ENCODE measurements at regions not wholly inside any gene's neighbourhood (a gene's known extent, or its start where the extent isn't known, plus 50 kb on each side); places are given as distances from the start of the nearest gene placed in this dataset.

DNA sequence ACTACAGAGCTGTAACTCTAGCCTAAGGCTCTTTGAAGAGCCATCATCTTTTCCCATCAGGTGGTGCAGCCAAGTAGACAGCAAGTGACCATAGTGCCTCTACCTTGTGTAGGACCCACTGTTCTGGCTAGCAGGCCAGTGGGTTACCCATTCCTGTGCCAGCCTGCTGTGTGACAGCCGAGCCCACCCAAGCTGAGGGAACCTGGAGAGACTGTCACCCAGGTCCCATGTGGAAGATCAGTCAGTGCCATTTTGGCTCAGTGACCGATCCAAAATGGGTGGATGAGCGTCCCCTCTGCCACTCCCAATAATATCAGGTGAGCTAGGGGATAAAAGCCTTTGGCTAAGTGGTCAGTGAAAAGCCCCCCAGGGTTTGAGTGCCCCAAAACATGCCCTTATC, 417.9 kb downstream of the MATN1 start:
- H3K27ac Mint-ChIP-seq = no peak overlapping the region
- peaks cover 0 to 1% (median 0%) of the 10 kb centered on the region in 6 donors for H3K9me3 Mint-ChIP-seq
- DNase-seq = no peak
- no peaks in the 10 kb centered on the region for H3K36me3 Mint-ChIP-seq
- H3K4me3 Mint-ChIP-seq = no peak overlapping the region
- peaks cover 7 to 15% (median 8%) of the 10 kb centered on the region in 3 donors for H3K27me3 Mint-ChIP-seq (ENCODE audit: low read depth in 3 of 3)
- H3K4me1 Mint-ChIP-seq = no peaks in the 10 kb centered on the region

- Mint-ChIP-seq H3K9me3 (peaks cover 0 to 1% (median 0%) of the 10 kb centered on the region in 6 donors), H3K4me3 (no peak overlapping the region), H3K27me3 (ENCODE audit: low read depth in 3 of 3) (peaks cover 9 to 19% (median 10%) of the 10 kb centered on the region in 3 donors), H3K4me1 (no peaks in the 10 kb centered on the region), H3K27ac (no peak overlapping the region), H3K36me3 (no peaks in the 10 kb centered on the region)
- no peak for DNase-seq
These were observed 418.3 kb downstream of the MATN1 start for GRCh38 chr1:30305061-30305460.

- Mint-ChIP-seq H3K36me3 (peaks cover 0 to 3% (median 0%) of the 10 kb centered on the region in 3 donors), H3K4me3 (no peak overlapping the region), H3K9me3 (peaks cover 0 to 1% (median 0%) of the 10 kb centered on the region in 6 donors), H3K4me1 (no peaks in the 10 kb centered on the region), H3K27ac (no peak overlapping the region), H3K27me3 (ENCODE audit: low read depth in 3 of 3) (peaks cover 10 to 19% (median 14%) of the 10 kb centered on the region in 3 donors)
- no peak for DNase-seq
These were observed 419.3 kb downstream of the MATN1 start for GRCh38 chr1:30304080-30304479.

DNA sequence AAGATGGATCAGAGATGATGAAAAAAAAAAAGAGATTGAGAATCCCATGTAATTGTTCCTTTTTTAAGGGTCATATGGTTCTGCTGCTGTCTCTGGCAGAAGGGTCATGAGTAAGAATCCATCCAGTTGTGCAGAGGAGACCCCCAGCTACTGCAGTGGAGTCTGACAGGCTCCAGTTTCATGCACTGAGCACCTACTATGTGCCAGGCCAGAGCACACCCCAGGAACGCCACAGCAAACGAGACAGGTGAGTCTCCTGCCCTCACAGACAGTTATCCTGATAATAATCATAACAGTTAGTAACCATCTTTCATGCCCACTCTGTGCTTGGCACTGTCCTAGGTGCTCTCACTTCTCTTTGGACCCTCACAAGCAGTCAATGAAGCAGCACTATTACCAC, 420.0 kb downstream of the MATN1 start:
- Mint-ChIP-seq H3K4me1 (no peaks in the 10 kb centered on the region), H3K4me3 (no peak overlapping the region), H3K9me3 (peaks cover 0 to 1% (median 0%) of the 10 kb centered on the region in 6 donors), H3K27me3 (ENCODE audit: low read depth in 3 of 3) (peaks cover 9 to 19% (median 14%) of the 10 kb centered on the region in 3 donors), H3K27ac (no peak overlapping the region), H3K36me3 (peaks cover 0 to 3% (median 0%) of the 10 kb centered on the region in 3 donors)
- DNase-seq = no peak

DNA sequence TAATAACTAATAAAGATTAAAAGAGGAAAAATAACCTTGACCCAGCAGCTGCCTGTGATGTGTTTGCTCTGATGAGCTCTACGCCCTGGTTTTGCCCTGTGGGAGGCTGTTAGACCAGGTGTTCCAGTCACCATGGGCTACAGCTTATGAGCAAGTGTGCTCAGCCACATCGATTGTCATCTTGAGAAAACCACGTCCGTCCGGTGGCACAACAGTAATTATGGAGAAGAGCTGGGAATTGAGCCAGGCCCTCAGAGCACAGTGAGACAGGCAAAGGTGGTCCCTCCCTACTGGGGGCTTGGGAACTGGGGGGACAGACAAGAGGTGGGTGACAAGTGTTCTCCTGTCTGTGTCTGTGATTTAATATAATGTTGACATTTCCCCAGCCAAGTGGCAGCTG, 420.5 kb downstream of the MATN1 start:
- no peak for DNase-seq
- peaks cover 0 to 3% (median under 1%) of the 10 kb centered on the region in 3 donors for H3K36me3 Mint-ChIP-seq
- peaks cover 0 to under 1% (median 0%) of the 10 kb centered on the region in 6 donors for H3K9me3 Mint-ChIP-seq
- no peak overlapping the region for H3K4me3 Mint-ChIP-seq
- H3K4me1 Mint-ChIP-seq = no peaks in the 10 kb centered on the region
- H3K27me3 Mint-ChIP-seq (ENCODE audit: low read depth in 3 of 3) = peaks cover 9 to 20% (median 14%) of the 10 kb centered on the region in 3 donors
- no peak overlapping the region for H3K27ac Mint-ChIP-seq

- Mint-ChIP-seq H3K9me3 (peaks cover 0 to 7% (median 0%) of the 10 kb centered on the region in 6 donors), H3K4me3 (no peak overlapping the region), H3K36me3 (peaks cover 0 to 5% (median 3%) of the 10 kb centered on the region in 3 donors), H3K27me3 (ENCODE audit: low read depth in 3 of 3) (peaks cover 7 to 25% (median 14%) of the 10 kb centered on the region in 3 donors), H3K27ac (no peak overlapping the region), H3K4me1 (no peaks in the 10 kb centered on the region)
- no peak for DNase-seq
These were observed 422.7 kb downstream of the MATN1 start for GRCh38 chr1:30300669-30301068.

DNA sequence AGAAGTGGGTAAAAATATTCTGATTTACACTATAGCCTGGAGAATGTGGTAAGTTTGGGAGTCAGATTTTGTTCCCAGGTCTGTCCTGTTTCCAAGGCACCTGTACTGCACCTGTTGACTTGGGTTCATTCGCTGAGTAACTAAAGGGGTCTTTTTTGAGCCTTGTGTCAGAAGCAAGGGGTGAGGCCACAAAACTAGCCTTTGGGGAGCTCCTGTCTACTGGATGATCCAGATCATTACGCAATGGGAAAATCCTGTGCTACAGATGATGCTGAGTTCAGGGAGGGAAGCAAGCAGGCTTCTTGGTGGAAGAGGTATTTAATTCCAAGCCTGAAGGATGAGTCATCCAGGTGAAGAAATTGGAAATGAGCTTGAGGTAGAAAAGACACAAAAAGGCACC, 424.0 kb downstream of the MATN1 start:
- peaks cover 7 to 23% (median 15%) of the 10 kb centered on the region in 3 donors for H3K27me3 Mint-ChIP-seq (ENCODE audit: low read depth in 3 of 3)
- H3K27ac Mint-ChIP-seq = no peak overlapping the region
- no peaks in the 10 kb centered on the region for H3K4me1 Mint-ChIP-seq
- H3K4me3 Mint-ChIP-seq = no peak overlapping the region
- no peak for DNase-seq
- H3K36me3 Mint-ChIP-seq = peaks cover 0 to 5% (median 3%) of the 10 kb centered on the region in 3 donors
- peaks cover 0 to 7% (median 0%) of the 10 kb centered on the region in 6 donors for H3K9me3 Mint-ChIP-seq

GRCh38 chr1:30295674-30296073, 427.7 kb downstream of the MATN1 start:
- Mint-ChIP-seq H3K4me3 (no peak overlapping the region), H3K36me3 (peaks cover 0 to 10% (median 3%) of the 10 kb centered on the region in 3 donors), H3K27ac (no peak overlapping the region), H3K27me3 (ENCODE audit: low read depth in 3 of 3) (peaks cover 5 to 19% (median 15%) of the 10 kb centered on the region in 3 donors), H3K9me3 (peaks cover 0 to 14% (median 0%) of the 10 kb centered on the region in 6 donors), H3K4me1 (no peaks in the 10 kb centered on the region)
- no peak for DNase-seq

- Mint-ChIP-seq H3K4me3 (no peak overlapping the region), H3K36me3 (peaks cover 0 to 10% (median 3%) of the 10 kb centered on the region in 3 donors), H3K9me3 (peaks cover 0 to 14% (median 0%) of the 10 kb centered on the region in 6 donors), H3K27ac (no peak overlapping the region), H3K27me3 (ENCODE audit: low read depth in 3 of 3) (peaks cover 5 to 16% (median 15%) of the 10 kb centered on the region in 3 donors), H3K4me1 (no peaks in the 10 kb centered on the region)
- DNase-seq = no peak
These were observed 428.1 kb downstream of the MATN1 start for GRCh38 chr1:30295266-30295665.

- Mint-ChIP-seq H3K4me3 (no peak overlapping the region), H3K27ac (no peak overlapping the region)
These were observed 428.9 kb downstream of the MATN1 start for GRCh38 chr1:30294508-30294907.

DNA sequence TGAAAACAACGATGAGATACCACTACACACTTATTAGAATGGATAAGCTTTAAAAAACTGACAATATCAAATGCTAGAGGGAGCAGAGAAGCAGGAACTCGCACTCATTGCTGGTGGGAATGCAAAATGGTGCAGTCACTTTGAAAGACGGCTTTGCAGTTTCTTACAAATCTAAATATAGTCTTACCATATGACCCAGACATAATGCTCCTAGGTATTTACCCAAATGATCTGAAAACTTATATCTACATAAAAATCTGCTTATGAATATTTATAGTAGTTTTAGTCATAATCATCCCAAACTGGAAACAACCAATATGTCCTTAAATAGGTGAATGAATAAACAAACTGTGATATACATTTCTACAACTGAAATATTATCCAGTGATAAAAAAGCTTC, 430.9 kb downstream of the MATN1 start:
- peaks cover 6 to 10% (median 9%) of the 10 kb centered on the region in 3 donors for H3K27me3 Mint-ChIP-seq (ENCODE audit: low read depth in 3 of 3)
- no peak for DNase-seq
- no peak overlapping the region for H3K4me3 Mint-ChIP-seq
- H3K9me3 Mint-ChIP-seq = peaks cover 0 to 9% (median 0%) of the 10 kb centered on the region in 6 donors
- H3K36me3 Mint-ChIP-seq = peaks cover 0 to 5% (median 0%) of the 10 kb centered on the region in 3 donors
- H3K4me1 Mint-ChIP-seq = no peaks in the 10 kb centered on the region
- H3K27ac Mint-ChIP-seq = no peak overlapping the region

More at GRCh38 chr1:30294508-30294907, 428.9 kb downstream of the MATN1 start:
- Mint-ChIP-seq H3K9me3 (peaks cover 0 to 14% (median 0%) of the 10 kb centered on the region in 6 donors), H3K36me3 (peaks cover 0 to 10% (median 2%) of the 10 kb centered on the region in 3 donors), H3K4me1 (no peaks in the 10 kb centered on the region), H3K27me3 (ENCODE audit: low read depth in 3 of 3) (peaks cover 3 to 15% (median 9%) of the 10 kb centered on the region in 3 donors)
- DNase-seq = no peak

- no peaks in the 10 kb centered on the region for H3K4me1 Mint-ChIP-seq
- H3K9me3 Mint-ChIP-seq = peaks cover 0 to 7% (median 0%) of the 10 kb centered on the region in 6 donors
- no peak overlapping the region for H3K4me3 Mint-ChIP-seq
- no peak overlapping the region for H3K27ac Mint-ChIP-seq
- H3K27me3 Mint-ChIP-seq (ENCODE audit: low read depth in 3 of 3) = peaks cover 9 to 13% (median 9%) of the 10 kb centered on the region in 3 donors
- peaks cover 0 to 5% (median 0%) of the 10 kb centered on the region in 3 donors for H3K36me3 Mint-ChIP-seq
- DNase-seq = no peak
These were observed 431.9 kb downstream of the MATN1 start for GRCh38 chr1:30291526-30291925.

- Mint-ChIP-seq H3K27ac (no peak overlapping the region), H3K36me3 (peaks cover 0 to 5% (median 0%) of the 10 kb centered on the region in 3 donors), H3K9me3 (peaks cover 0 to 7% (median 0%) of the 10 kb centered on the region in 6 donors), H3K4me3 (no peak overlapping the region), H3K27me3 (ENCODE audit: low read depth in 3 of 3) (peaks cover 7 to 13% (median 9%) of the 10 kb centered on the region in 3 donors), H3K4me1 (no peaks in the 10 kb centered on the region)
- no peak for DNase-seq
These were observed 432.8 kb downstream of the MATN1 start for GRCh38 chr1:30290581-30290980.

DNA sequence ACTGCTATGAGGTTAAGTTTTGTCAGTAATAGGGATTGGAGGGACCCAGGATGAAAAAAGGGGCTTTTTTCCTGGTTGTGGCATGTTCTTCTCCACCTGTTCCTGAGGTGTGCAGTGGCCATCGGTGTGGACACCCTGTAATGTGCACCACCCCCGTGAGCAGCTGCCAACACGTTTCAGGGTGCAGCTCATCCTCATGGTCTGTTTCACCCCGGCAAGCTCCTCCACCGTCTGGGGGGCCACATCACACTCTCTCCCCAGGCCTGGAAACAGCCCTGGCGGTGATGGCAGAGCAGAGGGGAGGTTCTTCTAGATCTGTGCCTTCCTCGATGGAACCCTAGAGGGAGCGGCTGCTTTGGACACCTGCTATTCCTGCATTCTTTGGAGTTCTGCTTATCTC, 435.4 kb downstream of the MATN1 start:
- H3K9me3 Mint-ChIP-seq = peaks cover 0 to 21% (median 7%) of the 10 kb centered on the region in 6 donors
- no peak for DNase-seq
- peaks cover 0 to 10% (median 0%) of the 10 kb centered on the region in 3 donors for H3K36me3 Mint-ChIP-seq
- peaks cover 16 to 17% of the 10 kb centered on the region in 2 donors for H3K4me1 Mint-ChIP-seq
- H3K27ac Mint-ChIP-seq = no peak overlapping the region
- no peak overlapping the region for H3K4me3 Mint-ChIP-seq
- H3K27me3 Mint-ChIP-seq (ENCODE audit: low read depth in 3 of 3) = peaks cover 3 to 13% (median 10%) of the 10 kb centered on the region in 3 donors

All from immature natural killer cell (primary cell).